HG02870 (cell line): ENCODE measurements at regions not wholly inside any gene's neighbourhood (a gene's known extent, or its start where the extent isn't known, plus 50 kb on each side); places are given as distances from the start of the nearest gene placed in this dataset.
A peak's percentile ranks its signal among the peaks of the same experiment; 100 is the strongest.

Experiments
- ATAC-seq: cut with Tn5 transposase; IDR thresholded peaks from one replicate; pipeline ENCODE4 v1.9.1; 2021; ENCODE audit warnings: mild to moderate bottlenecking, moderate library complexity; ENCODE audit not compliant: unreplicated experiment

DNA sequence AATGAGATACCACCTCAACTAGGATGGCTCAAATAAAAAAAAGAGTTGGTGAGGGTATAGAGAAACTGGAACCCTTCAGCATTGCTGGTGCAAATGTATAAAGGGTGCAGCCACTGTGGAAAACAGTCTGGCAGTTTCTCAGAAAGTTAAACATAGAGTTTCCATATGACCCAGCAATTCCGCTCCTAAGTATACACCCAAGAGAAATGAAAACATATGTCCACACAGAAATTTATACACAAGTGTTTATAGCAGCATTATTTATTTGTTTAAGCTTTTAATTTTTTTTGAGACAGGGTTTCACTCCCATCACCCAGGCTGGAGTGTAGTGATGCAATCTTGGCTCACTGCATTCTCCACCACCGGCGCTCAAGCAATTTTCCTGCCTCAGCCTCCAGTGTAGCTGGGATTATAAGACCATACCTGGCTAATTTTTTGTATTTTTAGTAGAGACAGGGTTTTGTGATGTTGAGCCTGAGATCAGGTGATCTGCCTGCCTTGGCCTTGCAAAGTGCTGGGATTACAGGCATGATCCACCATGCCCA lies 118.2 kb upstream of the KIF5B start:
- no peak for ATAC-seq

DNA sequence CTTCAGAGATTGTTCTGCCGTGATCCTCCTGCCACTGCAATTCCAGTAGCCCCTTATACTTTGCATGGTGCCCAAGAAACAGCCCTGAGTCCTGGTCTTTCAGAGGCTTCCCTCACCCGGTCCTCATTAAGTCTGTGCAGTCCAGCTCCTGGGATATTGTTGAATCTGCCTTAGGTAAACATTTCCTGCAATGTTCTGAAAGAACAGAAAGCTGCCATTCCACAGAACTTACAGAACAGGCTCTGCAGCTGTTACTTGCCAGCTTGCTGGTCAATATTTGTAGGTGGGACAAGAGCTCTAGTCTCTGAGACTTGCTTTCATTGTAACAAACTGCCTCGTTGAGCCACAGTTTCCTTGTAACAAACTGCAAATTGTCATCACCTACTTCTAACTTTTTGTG lies 115.0 kb upstream of the KIF5B start:
- ATAC-seq: no peak

DNA sequence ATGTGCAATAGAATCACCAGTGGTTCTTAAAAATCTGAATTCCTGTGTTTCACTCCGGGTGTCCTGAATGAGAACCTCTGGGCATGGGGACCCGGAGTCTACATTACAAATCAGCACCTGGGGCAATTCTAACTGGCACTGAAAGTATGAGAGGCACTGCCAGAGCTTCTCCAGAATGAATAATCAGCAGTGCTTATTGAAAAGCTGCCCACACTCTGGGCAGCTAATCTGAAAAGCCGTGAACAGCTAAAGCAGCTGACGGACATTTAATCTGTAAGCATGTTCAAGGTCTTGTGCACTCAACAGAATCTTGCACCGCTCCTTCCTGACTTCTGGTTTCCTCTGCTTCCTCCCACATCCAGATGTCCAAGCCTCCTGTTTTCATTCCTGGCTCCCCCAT lies 113.3 kb upstream of the KIF5B start:
- ATAC-seq: no peak

DNA sequence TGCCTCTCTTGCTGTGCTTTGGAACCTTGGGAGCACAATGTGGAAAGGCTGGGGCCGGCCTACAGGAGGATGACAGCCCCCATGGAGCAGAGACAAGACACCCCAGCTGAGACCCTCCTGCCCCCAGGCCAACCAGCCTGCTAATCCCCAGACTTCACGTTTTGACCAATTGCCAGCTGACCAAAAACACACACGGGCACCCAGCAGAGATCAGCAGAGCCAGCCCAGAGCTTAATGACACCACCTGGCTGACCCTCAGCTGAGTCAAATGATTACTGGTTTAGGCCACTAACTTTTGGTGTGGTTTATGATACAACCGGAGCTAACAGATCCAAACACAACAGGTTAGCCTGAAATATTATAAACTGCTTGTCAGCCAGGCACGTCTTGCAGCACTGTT lies 111.2 kb upstream of the KIF5B start:
- no peak for ATAC-seq

DNA sequence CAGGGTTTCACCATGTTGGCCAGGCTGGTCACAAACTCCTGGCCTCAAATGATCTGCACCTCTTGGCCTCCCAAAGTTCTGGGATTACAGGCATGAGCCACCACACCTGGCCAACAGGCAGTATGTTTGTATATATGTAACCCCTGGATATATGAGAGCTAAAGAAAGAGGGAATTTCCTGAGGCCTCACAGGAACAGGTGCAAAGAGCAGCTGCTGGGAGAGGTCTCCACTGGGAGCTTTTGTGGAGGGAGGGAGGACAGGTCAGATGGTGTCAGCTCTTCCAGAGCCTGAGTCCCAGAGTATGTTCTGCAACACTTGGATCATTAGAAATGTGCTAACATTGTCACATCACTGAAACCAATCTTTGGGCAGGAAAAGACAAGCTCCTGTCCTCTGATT lies 110.1 kb upstream of the KIF5B start:
- ATAC-seq: no peak

DNA sequence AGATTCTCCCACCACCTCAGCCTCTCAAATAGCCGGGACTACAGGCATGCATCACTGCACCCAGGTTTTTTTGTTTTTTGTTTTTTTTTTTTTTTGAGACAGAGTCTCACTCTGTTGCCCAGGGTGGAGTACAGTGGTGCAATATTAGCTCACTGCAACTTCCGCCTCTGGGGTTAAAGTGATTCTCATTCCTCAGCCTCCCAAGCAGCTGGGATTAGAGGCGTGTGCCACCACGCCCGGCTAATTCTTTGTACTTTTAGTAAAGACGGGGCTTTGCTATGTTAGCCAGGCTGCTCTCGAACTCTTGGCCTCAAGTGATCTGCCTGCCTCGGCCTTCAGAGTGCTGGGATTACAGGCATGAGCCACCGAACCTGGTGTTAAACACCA lies 107.5 kb upstream of the KIF5B start:
- ATAC-seq: no peak

DNA sequence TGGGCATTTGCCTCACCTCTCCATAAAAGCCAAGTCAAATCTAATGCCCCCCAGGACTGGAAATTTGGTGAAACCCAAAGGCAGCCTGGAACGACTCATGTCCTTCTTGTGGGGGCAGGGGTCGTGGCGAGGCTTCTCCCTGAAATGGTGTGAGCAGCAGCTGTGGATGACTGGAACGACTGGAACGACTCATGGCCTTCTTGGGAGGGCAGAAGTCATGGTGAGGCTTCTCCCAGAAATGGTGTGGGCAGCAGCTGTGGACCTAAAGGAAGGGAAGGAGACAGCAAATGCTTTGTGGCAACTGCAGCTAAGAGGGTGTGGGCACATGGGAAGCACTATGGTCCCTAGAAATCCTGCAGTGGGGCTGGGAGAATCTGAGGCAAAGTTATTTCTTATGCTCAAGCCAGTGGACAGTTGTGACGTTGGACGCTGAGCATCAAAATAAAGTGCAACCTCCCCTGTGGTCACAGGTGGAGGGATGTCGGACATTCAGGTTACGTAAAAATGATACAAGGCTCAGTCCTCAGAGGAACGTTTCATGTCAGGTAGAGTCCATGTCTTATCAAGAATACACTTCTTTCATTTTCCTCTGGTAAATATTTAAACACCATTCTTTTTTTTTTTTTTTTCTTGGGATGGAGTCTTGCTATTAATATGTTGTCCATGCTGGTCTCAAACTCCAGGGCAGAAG lies 107.0 kb upstream of the KIF5B start:
- no peak for ATAC-seq

DNA sequence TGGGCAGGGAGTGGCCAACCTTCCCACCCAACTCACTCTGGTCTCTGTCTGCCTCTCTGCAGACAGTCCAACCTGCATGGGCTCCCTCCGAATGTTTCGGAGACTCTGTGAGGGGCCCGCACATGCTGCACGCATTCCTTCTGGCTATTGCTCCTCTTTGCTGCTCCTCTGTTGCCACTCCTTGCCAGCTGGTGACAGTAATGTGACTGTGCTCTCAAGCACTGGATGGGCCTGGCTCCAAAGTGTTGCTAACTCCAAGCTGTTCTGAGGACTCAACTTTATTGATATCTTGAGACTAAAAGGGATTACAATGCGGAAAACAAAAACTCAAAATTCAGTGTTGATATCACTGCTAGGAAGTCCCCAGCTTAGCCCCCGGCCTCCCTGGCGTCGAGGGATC lies 105.4 kb upstream of the KIF5B start:
- no peak for ATAC-seq

DNA sequence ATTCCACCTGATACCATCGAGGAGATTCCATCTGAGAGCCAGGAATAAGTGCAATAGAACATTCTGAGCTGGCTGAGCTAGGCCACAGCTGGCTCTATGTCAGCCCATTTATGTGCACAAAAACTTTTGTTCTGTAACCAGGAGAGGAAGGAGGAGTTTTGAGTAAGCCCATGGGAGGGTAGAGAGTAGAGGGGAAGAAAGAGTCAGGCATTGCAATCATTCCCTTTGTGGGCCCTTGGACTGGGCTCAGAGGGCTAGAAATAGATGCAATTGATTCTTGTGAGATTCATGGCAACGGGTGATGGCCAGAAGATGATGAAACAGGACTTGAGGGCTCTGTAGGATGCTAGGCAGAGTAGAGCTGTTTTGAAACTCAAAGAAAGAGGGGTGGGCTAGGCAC lies 104.6 kb upstream of the KIF5B start:
- no peak for ATAC-seq

DNA sequence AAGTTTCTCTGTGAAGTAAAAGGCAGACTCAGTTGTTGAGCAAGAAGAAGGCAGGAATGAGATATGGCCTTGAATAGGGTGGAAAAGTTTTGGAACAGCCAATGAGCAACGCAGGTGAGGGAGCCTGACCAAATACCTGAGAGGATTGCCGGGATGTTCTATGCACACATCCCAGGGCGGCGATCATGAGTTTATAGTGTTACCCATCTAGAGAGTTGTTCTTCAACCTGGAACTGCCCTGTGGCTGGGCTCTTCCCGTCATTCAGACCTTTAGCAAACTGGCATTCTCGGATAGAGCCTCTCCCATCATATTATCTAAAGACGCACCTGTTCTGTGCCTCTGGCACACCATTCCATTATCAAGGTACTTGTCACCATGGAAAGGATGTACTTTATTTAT lies 103.0 kb upstream of the KIF5B start:
- ATAC-seq: no peak

DNA sequence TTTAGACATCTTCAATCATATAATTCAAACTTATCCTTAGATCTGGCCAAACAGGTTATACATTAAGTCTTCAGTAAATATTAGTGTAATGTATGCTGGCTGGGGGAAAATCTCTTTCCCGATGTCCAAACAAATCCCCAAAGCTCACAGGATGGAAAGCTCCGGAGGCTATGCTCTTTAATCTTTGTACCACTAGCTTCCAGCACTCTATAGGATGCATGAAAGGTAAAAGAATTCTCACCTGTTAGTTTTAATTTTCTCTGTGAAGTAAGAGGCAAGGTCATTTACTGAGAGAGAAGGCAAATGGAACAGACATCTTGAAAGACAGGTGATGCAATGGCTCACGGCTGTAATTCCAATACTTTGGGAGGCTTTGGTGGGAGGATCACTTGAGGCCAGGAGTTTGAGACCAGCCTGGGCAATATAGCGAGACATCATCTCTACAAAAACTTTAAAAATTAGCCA lies 99.8 kb upstream of the KIF5B start:
- ATAC-seq: no peak

DNA sequence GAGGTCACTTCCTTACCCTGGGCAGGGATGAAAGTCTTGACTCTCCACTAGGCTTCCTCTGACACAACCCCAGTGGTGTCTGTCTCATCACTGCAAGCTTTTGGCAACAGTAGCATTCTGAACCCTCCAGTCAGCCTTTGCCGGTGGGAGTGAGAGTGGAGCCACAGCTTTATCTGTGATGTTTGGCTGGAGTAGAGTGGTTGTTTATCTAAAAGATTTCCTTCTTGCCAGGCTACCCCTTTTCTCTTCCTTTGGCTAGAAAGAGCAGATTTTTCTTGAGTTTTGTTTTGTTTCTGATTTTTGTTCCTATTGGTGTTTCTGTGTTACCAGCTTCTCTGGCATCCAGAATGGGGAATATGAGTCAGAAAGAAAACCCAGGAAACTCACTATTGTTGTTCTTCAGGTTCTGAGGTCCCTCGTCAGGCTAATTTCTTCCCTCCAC lies 98.9 kb upstream of the KIF5B start:
- ATAC-seq: no peak

DNA sequence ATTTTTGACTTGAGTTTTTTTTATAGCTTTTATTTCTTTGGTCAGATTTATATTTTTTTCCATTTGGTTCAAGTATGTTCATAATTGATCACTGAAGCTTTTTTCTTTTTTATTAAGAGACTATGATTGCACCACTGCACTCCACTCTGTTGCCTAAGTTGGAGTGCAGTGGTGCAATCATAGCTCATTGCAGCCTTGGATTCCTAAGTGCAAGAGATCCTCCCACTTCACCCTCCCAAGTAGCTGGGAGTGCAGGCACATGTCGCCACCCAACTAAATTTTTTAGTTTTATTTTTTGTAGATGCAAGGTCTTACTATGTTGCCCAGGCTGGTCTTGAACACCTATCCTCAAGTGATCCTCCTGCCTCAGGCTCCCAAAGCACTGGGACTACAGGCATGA lies 97.7 kb upstream of the KIF5B start:
- no peak for ATAC-seq

DNA sequence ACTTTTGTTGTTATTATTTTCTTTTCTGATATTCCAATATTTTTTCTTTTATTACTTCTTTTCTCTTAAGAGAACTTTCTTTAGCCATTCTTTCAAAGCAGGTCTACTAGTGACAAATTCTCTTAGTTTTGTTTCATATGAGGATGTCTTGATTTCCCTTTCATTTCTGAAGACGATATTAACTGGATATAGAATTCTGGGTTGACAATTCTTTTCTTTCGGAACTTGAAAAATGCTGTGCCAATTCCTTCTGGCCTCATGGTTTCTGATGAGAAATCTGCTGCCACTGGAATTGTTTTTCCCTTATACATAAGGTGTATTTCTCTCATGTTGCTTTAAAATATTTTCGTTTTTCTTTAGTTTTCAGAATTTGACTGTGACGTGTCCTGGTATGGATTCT lies 97.0 kb upstream of the KIF5B start:
- no peak for ATAC-seq

DNA sequence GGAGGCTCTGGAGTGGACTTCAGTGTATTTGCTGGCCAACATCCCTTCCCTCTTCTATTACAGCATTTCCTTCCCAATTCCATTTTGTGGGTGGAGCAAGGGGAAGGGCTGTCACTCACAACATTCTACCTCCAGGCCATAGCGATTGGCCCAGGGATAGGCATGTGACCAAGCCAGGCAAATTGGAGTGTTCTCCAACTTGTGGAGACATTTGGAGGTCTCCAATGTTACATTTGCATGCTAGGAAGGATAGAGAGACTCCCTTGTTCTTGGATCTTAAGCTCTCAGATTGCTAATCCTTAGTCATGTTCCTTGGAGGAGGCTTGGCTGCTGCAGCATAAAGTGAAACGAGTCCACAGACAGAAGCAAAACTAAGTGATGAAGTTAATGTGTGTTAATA lies 95.6 kb upstream of the KIF5B start:
- no peak for ATAC-seq

DNA sequence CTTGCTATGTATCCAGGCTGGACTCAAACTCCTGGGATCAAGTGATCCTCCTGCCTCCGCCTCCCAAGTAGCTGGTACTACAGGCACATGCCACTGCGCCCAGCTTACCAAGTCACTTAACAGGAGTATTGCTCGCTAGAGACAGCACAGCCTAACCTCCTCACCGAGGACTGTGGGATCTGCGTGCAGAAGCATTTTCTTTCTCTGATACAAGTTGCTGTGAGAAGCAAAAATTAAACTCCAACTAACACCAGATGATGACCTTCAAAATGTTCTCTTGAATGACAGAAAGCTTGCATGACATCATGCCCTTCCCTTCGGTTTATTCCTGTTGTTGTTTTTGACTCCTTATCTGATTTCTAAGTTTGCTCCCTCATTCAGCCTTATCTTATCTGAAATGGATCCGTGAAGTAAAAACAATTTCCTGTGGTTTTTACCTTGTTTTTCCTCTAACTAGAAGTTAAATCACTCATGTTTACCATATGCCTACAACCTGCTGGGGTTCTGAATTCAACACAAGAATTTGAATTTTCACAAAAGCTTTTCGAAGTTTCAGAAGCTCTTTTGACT lies 94.4 kb upstream of the KIF5B start:
- no peak for ATAC-seq

DNA sequence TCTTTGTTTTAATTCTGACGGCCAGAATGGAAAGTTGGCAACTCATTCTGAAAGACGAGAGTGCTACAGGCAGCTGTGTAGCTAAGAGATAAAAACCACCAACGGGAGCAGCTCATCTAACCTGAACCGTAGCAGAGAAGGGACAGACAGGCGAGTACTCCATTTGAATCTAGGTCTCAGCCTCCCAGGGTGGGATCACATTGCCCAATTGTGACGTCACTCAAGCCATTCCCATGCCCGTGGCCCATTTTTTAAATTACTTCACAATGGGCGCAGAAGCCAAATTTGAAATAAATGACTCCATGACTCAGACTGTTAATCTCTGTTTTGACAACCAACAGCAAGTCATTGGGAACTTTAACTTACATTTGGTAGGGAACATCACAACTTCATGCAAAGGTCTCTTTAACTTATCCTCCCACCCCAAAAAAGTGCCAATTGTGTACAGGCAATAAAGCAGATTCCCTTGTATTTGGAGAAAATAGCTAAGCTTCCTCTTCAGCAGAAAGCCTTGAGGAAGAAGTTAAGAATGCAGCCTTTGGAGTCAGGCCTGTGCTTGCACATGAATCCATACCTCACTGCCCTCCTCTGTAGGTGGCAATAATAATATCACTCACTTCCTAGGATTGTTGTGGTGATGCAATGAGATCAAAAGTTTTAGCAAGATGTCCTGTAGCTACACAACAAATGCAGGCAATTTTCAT lies 93.2 kb upstream of the KIF5B start:
- ATAC-seq: peak; percentile 99

DNA sequence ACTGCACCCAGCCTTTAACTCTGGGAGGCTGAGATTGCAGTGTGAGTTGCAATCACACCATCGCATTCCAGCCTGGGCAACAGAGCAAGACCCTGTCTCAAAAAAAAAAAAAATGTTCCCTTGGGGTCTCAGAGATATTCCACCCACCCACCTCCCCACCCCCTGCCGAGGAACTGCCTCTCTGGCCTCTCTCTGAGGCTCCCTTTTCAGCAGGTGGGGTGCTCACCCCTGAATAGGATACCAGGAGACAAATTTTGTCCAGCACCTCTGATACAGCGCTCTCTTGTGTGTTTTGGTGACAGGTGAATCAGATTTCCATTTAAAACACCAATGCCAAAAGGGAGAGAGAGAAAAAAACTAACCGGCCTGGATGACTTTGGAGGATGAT lies 92.6 kb upstream of the KIF5B start:
- ATAC-seq: peak; percentile 23

DNA sequence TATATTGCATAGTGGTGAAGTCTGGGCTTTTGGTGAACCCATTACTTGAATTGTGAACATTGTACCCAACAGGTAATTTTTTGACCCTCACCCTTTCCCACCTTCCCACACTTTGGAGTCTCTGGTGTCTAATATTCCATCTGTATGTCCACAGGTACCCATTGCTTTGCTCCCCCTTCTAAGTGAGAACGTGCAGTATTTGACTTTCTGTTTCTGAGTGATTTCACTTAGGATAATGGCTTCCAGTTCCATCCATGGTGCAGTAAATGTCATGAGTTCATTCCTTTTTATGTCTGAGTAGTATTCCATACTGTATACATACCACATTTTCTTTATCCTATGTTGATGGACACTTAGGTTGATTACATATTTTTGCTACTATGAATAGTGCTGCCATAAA lies 91.5 kb upstream of the KIF5B start:
- ATAC-seq: no peak

DNA sequence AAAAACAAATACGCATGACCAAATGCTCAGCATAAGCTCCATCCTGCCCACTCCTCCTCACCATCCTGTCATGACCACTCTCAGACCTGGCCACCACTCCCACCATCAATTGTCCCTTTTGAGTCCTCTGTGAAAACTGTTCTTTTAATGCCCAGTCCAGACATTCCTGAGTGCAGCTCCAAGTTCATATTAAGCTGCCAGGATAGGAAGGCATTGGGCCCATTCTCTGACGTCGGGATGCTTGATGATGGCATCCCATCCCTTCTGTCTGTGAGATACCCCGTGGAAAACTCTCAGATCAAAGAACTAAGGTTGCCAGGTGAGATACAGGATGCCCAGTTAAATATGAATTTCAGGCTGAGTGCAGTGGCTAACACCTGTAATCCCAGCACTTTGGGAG lies 89.9 kb upstream of the KIF5B start:
- ATAC-seq: no peak

DNA sequence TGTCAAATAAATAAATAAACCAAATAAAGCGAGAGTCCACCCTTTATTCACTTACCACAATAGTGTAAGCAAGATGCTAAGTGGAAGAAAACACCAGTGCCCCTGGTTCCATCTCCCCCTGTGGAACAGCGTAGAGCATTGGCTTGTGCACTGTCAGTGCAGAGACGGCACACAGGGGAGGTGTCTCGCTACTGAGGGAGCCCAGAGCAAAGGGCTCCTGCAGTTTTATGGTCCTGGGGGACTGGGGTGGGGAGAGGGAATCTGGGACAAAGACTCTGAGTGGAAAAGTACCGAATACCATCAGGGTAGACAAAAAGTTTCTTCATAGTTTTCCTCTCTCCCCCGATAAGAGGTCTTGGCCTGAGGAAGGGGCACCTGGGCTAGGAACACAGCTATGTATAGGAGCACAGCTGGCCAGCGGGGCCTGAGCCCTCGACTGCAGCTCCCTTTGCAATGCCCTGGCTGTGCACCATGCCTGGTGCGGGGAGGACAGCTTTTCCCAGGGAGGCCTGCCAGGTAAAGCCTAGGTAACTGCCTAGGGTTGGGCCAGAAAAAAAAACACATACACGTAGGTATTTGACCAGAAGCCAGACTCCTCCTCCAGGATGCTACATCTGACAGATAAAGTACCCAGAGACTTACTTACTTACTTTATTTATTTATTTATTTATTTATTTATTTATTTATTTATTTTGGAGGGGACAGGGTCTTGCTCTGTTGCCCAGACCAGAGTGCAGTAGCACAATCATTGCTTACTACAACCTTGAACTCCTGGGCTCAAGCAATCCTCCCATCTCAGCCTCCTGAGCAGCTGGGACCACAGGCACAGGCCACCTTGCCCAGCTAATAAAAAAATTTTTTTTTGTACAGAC lies 88.8 kb upstream of the KIF5B start:
- no peak for ATAC-seq
